Keratinocyte (primary cell): ENCODE measurements at regions not wholly inside any gene's neighbourhood (a gene's known extent, or its start where the extent isn't known, plus 50 kb on each side); places are given as distances from the start of the nearest gene placed in this dataset.

Experiments used
- EZH2 ChIP-seq: IDR thresholded peaks from one replicate; pipeline ENCODE4 v1.6.1; 2012; ENCODE audit warnings: inconsistent platforms, mild to moderate bottlenecking, low read length, moderate library complexity
- TF ChIP-seq, protein P1 (sequence below), 3 experiments: IDR thresholded peaks in 1 of 3; conservative IDR thresholded peaks in 1 of 3; optimal IDR thresholded peaks in 1 of 3; 2 replicates in 2 of 3; 3 replicates in 1 of 3; pipeline versions ENCODE3 to v1.5.1; 2011; ENCODE audit warnings: low read length in 3 of 3, mild to moderate bottlenecking in 3 of 3, moderate library complexity in 2 of 3, control low read depth in 1 of 3, inconsistent platforms in 1 of 3; ENCODE audit not compliant: insufficient read depth in 2 of 3; ENCODE audit errors: extremely low read depth in 1 of 3

DNA sequence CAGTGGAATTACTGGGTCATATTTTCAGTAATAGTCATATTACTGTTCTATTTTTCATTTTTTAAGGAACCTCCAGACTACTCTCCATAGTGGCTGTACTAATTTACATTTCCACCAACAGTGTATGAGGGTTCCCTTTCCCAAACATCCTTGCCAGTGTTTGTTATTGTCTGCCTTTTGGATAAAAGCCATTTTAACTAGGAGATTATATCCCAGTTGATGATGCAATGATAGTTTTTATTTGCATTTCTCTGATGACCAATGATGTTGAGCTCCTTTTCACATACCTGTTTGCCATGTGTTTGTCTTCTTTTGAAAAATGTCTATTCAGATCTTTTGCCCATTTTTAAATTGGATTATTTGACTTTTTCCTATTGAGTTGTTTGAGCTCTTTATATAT is 410.8 kb downstream of the TTLL7 start:
- TF ChIP-seq, protein P1, sequence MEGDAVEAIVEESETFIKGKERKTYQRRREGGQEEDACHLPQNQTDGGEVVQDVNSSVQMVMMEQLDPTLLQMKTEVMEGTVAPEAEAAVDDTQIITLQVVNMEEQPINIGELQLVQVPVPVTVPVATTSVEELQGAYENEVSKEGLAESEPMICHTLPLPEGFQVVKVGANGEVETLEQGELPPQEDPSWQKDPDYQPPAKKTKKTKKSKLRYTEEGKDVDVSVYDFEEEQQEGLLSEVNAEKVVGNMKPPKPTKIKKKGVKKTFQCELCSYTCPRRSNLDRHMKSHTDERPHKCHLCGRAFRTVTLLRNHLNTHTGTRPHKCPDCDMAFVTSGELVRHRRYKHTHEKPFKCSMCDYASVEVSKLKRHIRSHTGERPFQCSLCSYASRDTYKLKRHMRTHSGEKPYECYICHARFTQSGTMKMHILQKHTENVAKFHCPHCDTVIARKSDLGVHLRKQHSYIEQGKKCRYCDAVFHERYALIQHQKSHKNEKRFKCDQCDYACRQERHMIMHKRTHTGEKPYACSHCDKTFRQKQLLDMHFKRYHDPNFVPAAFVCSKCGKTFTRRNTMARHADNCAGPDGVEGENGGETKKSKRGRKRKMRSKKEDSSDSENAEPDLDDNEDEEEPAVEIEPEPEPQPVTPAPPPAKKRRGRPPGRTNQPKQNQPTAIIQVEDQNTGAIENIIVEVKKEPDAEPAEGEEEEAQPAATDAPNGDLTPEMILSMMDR (optimal IDR thresholded peaks at IDR 0.05 in 1 of 3, IDR thresholded peaks at IDR 0.05 in 1 of 3, conservative IDR thresholded peaks at IDR 0.05 in 1 of 3; ENCODE audit: extremely low read depth in 1 of 3, insufficient read depth in 2 of 3, low read length in 3 of 3) = no peak
- TF ChIP-seq EZH2 = no peak
